Right atrium auricular region (tissue), 2 donors: ENCODE measurements at regions not wholly inside any gene's neighbourhood (a gene's known extent, or its start where the extent isn't known, plus 50 kb on each side); places are given as distances from the start of the nearest gene placed in this dataset.

Experiments
- DNase-seq: peaks from one replicate; pipeline ENCODE4 v3.0.0-alpha.2; 2019; ENCODE audit warnings: low spot score
- H3K27ac ChIP-seq, 2 donors: fragments of 200-600 bp; sonication (generic); 1 replicate in 1 of 2; 2 replicates in 1 of 2; pipeline ENCODE4 v1.5.1; 2016 to 2019
- H3K27me3 ChIP-seq, 2 donors: fragments of 200-600 bp; sonication (generic); one replicate each; pipeline versions ENCODE4 v1.5.1 to v1.6.0; 2017 to 2019
- H3K36me3 ChIP-seq: fragments of 200-600 bp; sonication (generic); one replicate; pipeline ENCODE4 v1.5.1; 2016
- H3K4me1 ChIP-seq, 2 donors: fragments of 200-600 bp; sonication (generic); one replicate each; pipeline versions ENCODE4 v1.5.1 to v1.6.0; 2017 to 2019
- H3K4me3 ChIP-seq, 2 donors: fragments of 200-600 bp; sonication (generic); 1 replicate in 1 of 2; 2 replicates in 1 of 2; pipeline ENCODE4 v1.5.1; 2017 to 2019; ENCODE audit warnings: mild to moderate bottlenecking in 1 of 2, moderate library complexity in 1 of 2
- H3K9me3 ChIP-seq, 2 donors: fragments of 200-600 bp; sonication (generic); one replicate each; pipeline ENCODE4 v1.5.1; 2019
- CTCF ChIP-seq, 2 donors: fragments of 200-600 bp; sonication (generic); IDR thresholded peaks; one replicate each; pipeline ENCODE4 v1.5.1; 2019; ENCODE audit warnings: antibody characterized with exemption in 2 of 2

- H3K36me3 ChIP-seq, result no peaks in the 10 kb centered on the region
- no peak for TF ChIP-seq CTCF (IDR thresholded peaks at IDR 0.05)
- no peak overlapping the region for H3K27ac ChIP-seq
- H3K4me3 ChIP-seq, result no peak overlapping the region
- peaks cover 0 to 12% of the 10 kb centered on the region in 2 donors for H3K4me1 ChIP-seq
- H3K27me3 ChIP-seq, result no peaks in the 10 kb centered on the region
- H3K9me3 ChIP-seq, result peaks cover 0 to 4% of the 10 kb centered on the region in 2 donors
- no peak for DNase-seq
Observed at GRCh38 chr21:40901691-40902090, 54.7 kb upstream of the DSCAM start.

- Histone ChIP-seq H3K36me3 (no peaks in the 10 kb centered on the region), H3K27ac (no peak overlapping the region), H3K4me3 (no peak overlapping the region), H3K27me3 (no peaks in the 10 kb centered on the region), H3K4me1 (peaks cover 0 to 12% of the 10 kb centered on the region in 2 donors), H3K9me3 (no peaks in the 10 kb centered on the region)
- no peak for DNase-seq
- TF ChIP-seq CTCF (IDR thresholded peaks at IDR 0.05), result no peak
Observed at GRCh38 chr21:40902299-40902698, 55.3 kb upstream of the DSCAM start.

- no peak for TF ChIP-seq CTCF (IDR thresholded peaks at IDR 0.05)
Observed at GRCh38 chr21:40902993-40903392, 56.0 kb upstream of the DSCAM start.

GRCh38 chr21:40905251-40905650, 58.3 kb upstream of the DSCAM start:
- Histone ChIP-seq H3K4me3 (no peak overlapping the region), H3K27me3 (no peaks in the 10 kb centered on the region), H3K27ac (no peak overlapping the region), H3K4me1 (peaks cover 0 to 12% of the 10 kb centered on the region in 2 donors), H3K36me3 (no peaks in the 10 kb centered on the region), H3K9me3 (no peaks in the 10 kb centered on the region)
- no peak for DNase-seq
- no peak for TF ChIP-seq CTCF (IDR thresholded peaks at IDR 0.05)

More at GRCh38 chr21:40902993-40903392, 56.0 kb upstream of the DSCAM start:
- H3K27me3 ChIP-seq, result no peaks in the 10 kb centered on the region
- H3K4me1 ChIP-seq, result peaks cover 0 to 12% of the 10 kb centered on the region in 2 donors
- H3K4me3 ChIP-seq, result no peak overlapping the region
- DNase-seq, result no peak
- no peak overlapping the region for H3K27ac ChIP-seq
- no peaks in the 10 kb centered on the region for H3K9me3 ChIP-seq
- H3K36me3 ChIP-seq, result no peaks in the 10 kb centered on the region

- no peaks in the 10 kb centered on the region for H3K9me3 ChIP-seq
- no peak overlapping the region for H3K4me3 ChIP-seq
- DNase-seq, result no peak
- no peaks in the 10 kb centered on the region for H3K36me3 ChIP-seq
- no peak for TF ChIP-seq CTCF (IDR thresholded peaks at IDR 0.05)
- H3K27me3 ChIP-seq, result no peaks in the 10 kb centered on the region
- no peaks in the 10 kb centered on the region for H3K4me1 ChIP-seq
- no peak overlapping the region for H3K27ac ChIP-seq
Observed at GRCh38 chr21:40912375-40912774, 65.4 kb upstream of the DSCAM start.

GRCh38 chr21:40915114-40915513, 68.2 kb upstream of the DSCAM start:
- Histone ChIP-seq H3K27me3 (no peaks in the 10 kb centered on the region), H3K4me1 (no peaks in the 10 kb centered on the region), H3K9me3 (no peaks in the 10 kb centered on the region), H3K36me3 (no peaks in the 10 kb centered on the region), H3K4me3 (no peak overlapping the region), H3K27ac (no peak overlapping the region)
- no peak for TF ChIP-seq CTCF (IDR thresholded peaks at IDR 0.05)
- DNase-seq, result no peak
